HepG2 (cell line): ENCODE measurements at regions not wholly inside any gene's neighbourhood (a gene's known extent, or its start where the extent isn't known, plus 50 kb on each side); places are given as distances from the start of the nearest gene placed in this dataset.

Source experiments
- AFF4 ChIP-seq: sonication (generic); formaldehyde crosslinking; IDR thresholded peaks from 2 replicates; pipeline ENCODE4 v1.4.0; 2020; ENCODE audit warnings: missing genetic modification reagents
- CTCF ChIP-seq: sonication (generic); formaldehyde crosslinking; IDR thresholded peaks from 2 replicates; pipeline ENCODE4 v1.5.0; 2020; ENCODE audit warnings: mild to moderate bottlenecking, missing genetic modification reagents, moderate library complexity
- FOXA1 ChIP-seq, 2 experiments: fragments of 450-650 bp in 1 of 2; sonication (generic) in 1 of 2; formaldehyde crosslinking in 1 of 2; IDR thresholded peaks; 2 replicates each; pipeline versions ENCODE4 v1.4.0 to v1.6.1; 2016 to 2020; ENCODE audit warnings: missing genetic modification reagents in 1 of 2
- MAFF ChIP-seq: IDR thresholded peaks from 2 replicates; pipeline ENCODE4 v1.6.1; 2011; ENCODE audit warnings: low read depth, low read length, improper control_type of control experiment
- MZF1 ChIP-seq: sonication (generic); formaldehyde crosslinking; IDR thresholded peaks from 2 replicates; pipeline ENCODE4 v1.8.1; 2023; ENCODE audit warnings: mild to moderate bottlenecking, missing genetic modification reagents, borderline replicate concordance
- NR2C2 ChIP-seq: sonication (generic); formaldehyde crosslinking; IDR thresholded peaks from 2 replicates; pipeline ENCODE4 v1.4.0; 2020; ENCODE audit warnings: missing genetic modification reagents, mild to moderate bottlenecking, moderate library complexity, borderline replicate concordance
- POLR2A ChIP-seq, 2 experiments: IDR thresholded peaks; 2 replicates each; pipeline ENCODE4 v1.6.1; 2011; ENCODE audit warnings: low read depth in 2 of 2, low read length in 2 of 2, mild to moderate bottlenecking in 1 of 2, moderate library complexity in 1 of 2; ENCODE audit not compliant: insufficient read depth in 1 of 2
- REST ChIP-seq, 2 experiments: IDR thresholded peaks; 2 replicates each; pipeline ENCODE4 v1.6.1; 2011 to 2012; ENCODE audit warnings: low read length in 2 of 2, borderline replicate concordance in 1 of 2, low read depth in 1 of 2, mild to moderate bottlenecking in 1 of 2, moderate library complexity in 1 of 2
- SIN3A ChIP-seq: IDR thresholded peaks from 2 replicates; pipeline ENCODE4 v1.6.1; 2011; ENCODE audit warnings: low read depth, mild to moderate bottlenecking, control low read depth, low read length, borderline replicate concordance
- ZBTB33 ChIP-seq: sonication (generic); formaldehyde crosslinking; IDR thresholded peaks from 2 replicates; pipeline ENCODE4 v1.4.0; 2020; ENCODE audit warnings: missing genetic modification reagents
- ZFP36L1 ChIP-seq: sonication (generic); formaldehyde crosslinking; IDR thresholded peaks from 2 replicates; pipeline ENCODE4 v1.8.0; 2022; ENCODE audit warnings: mild to moderate bottlenecking, missing genetic modification reagents, moderate library complexity

- no peak for TF ChIP-seq ZBTB33
- no peak for TF ChIP-seq REST (IDR thresholded peaks at IDR 0.05; ENCODE audit: borderline replicate concordance in 1 of 2, low read depth in 1 of 2, low read length in 2 of 2)
- TF ChIP-seq POLR2A (IDR thresholded peaks at IDR 0.05; ENCODE audit: insufficient read depth in 1 of 2, low read depth in 2 of 2, low read length in 2 of 2), result no peak
- no peak for TF ChIP-seq NR2C2
- no peak for TF ChIP-seq SIN3A
- TF ChIP-seq MZF1 (CRISPR knock-in tag), result no peak
- no peak for TF ChIP-seq AFF4 (CRISPR knock-in tag)
- no peak for TF ChIP-seq CTCF
- no peak for TF ChIP-seq FOXA1 (IDR thresholded peaks at IDR 0.05)
- TF ChIP-seq FOXA1 (CRISPR knock-in tag; IDR thresholded peaks at IDR 0.05), result no peak
- no peak for TF ChIP-seq MAFF
- TF ChIP-seq ZFP36L1 (CRISPR knock-in tag), result no peak
These were observed 58.3 kb upstream of the PNPT1 start for GRCh38 chr2:55751966-55752365.
